Stimulated activated CD4-positive, alpha-beta T cell treated with anti-CD3 and anti-CD28 coated beads, Interleukin-12 subunit alpha, Interleukin-12 subunit beta, amount 100 ng/mL, for 4 hours (primary cell): ENCODE measurements at regions not wholly inside any gene's neighbourhood (a gene's known extent, or its start where the extent isn't known, plus 50 kb on each side); places are given as distances from the start of the nearest gene placed in this dataset.
"Not testable (repeated sequence)": the region's sequence is repeated elsewhere in the genome, so short reads cannot be mapped to it uniquely, and the experiment has no call there.

Experiments
- DNase-seq: peaks from one replicate; pipeline ENCODE4 v3.0.0-alpha.2; 2020

GRCh38 chr4:117700111-117700892, 334.0 kb upstream of the NDST3 start:
- no peak for DNase-seq

GRCh38 chr4:117702353-117702752, 331.9 kb upstream of the NDST3 start:
- no peak for DNase-seq

- DNase-seq, result no peak
These were observed 329.6 kb upstream of the NDST3 start for GRCh38 chr4:117704721-117705120.

- DNase-seq, result no peak
These were observed 293.6 kb upstream of the NDST3 start for GRCh38 chr4:117740736-117741135.

GRCh38 chr4:117745379-117745778, 288.9 kb upstream of the NDST3 start:
- DNase-seq, result not testable (repeated sequence)

GRCh38 chr4:117755438-117755837, 278.8 kb upstream of the NDST3 start:
- no peak for DNase-seq

- DNase-seq, result no peak
These were observed 265.7 kb upstream of the NDST3 start for GRCh38 chr4:117768610-117769009.

- no peak for DNase-seq
These were observed 263.8 kb upstream of the NDST3 start for GRCh38 chr4:117770269-117771102.

GRCh38 chr4:117771647-117772337, 262.5 kb upstream of the NDST3 start:
- DNase-seq, result no peak

GRCh38 chr4:117773064-117773936, 261.0 kb upstream of the NDST3 start:
- no peak for DNase-seq

- no peak for DNase-seq
These were observed 256.6 kb upstream of the NDST3 start for GRCh38 chr4:117777721-117778120.

- DNase-seq, result no peak
These were observed 250.6 kb upstream of the NDST3 start for GRCh38 chr4:117783716-117784115.

GRCh38 chr4:117784266-117784665, 250.0 kb upstream of the NDST3 start:
- no peak for DNase-seq

GRCh38 chr4:117786566-117786965, 247.7 kb upstream of the NDST3 start:
- no peak for DNase-seq

GRCh38 chr4:117793845-117794480, 240.3 kb upstream of the NDST3 start:
- no peak for DNase-seq

- DNase-seq, result no peak
These were observed 237.6 kb upstream of the NDST3 start for GRCh38 chr4:117796677-117797076.

GRCh38 chr4:117800636-117801035, 233.7 kb upstream of the NDST3 start:
- DNase-seq, result no peak

- DNase-seq, result no peak
These were observed 232.5 kb upstream of the NDST3 start for GRCh38 chr4:117801756-117802155.

- no peak for DNase-seq
These were observed 222.6 kb upstream of the NDST3 start for GRCh38 chr4:117811731-117812130.

- DNase-seq, result no peak
These were observed 219.7 kb upstream of the NDST3 start for GRCh38 chr4:117814277-117815246.

- DNase-seq, result no peak
These were observed 217.0 kb upstream of the NDST3 start for GRCh38 chr4:117817301-117817700.
